ENCODE measurements at regions not wholly inside any gene's neighbourhood (a gene's known extent, or its start where the extent isn't known, plus 50 kb on each side); places are given as distances from the start of the nearest gene placed in this dataset.

- Mint-ChIP-seq H3K27ac (no peak overlapping the region), H3K4me3 (no peak overlapping the region), H3K9me3 (ENCODE audit: insufficient read depth) (no peaks in the 10 kb centered on the region), H3K4me1 (no peaks in the 10 kb centered on the region), H3K27me3 (no peaks in the 10 kb centered on the region)
- H3K27ac ChIP-seq (ENCODE audit: low read length in 2 of 2), result no peak overlapping the region
- ATAC-seq (ENCODE audit: low read depth) (no peak), DNase-seq (no peak)
- intact Hi-C loops (cut with micrococcal nuclease), result no loop called here
- no peak overlapping the region for H2AFZ ChIP-seq (ENCODE audit: insufficient read depth, low read depth, low read length, poor library complexity, severe bottlenecking)
- H3K36me3 ChIP-seq (replicated peaks in 1 of 2; ENCODE audit: control extremely low read depth in 1 of 2, control insufficient read depth in 1 of 2, extremely low read depth in 1 of 2, insufficient read depth in 2 of 2, low read length in 1 of 2), result no peaks in the 10 kb centered on the region
- TF ChIP-seq EZH2 (IDR thresholded peaks at IDR 0.05; ENCODE audit: borderline replicate concordance, insufficient read depth, low read depth, low read length, poor library complexity, severe bottlenecking) (no peak), CTCF (IDR thresholded peaks at IDR 0.05) (no peak)
- H3K9me3 ChIP-seq (ENCODE audit: control extremely low read depth in 1 of 3, control insufficient read depth in 2 of 3, insufficient read depth in 1 of 3, low read length in 2 of 3), result no peaks in the 10 kb centered on the region
- H3K27me3 ChIP-seq (replicated peaks in 1 of 4; ENCODE audit: control extremely low read depth in 1 of 4, control insufficient read depth in 3 of 4, insufficient read depth in 4 of 4, low read length in 3 of 4), result no peaks in the 10 kb centered on the region
- ChIA-PET POLR2A (no interaction called here), CTCF (no interaction called here)
- H3K4me3 ChIP-seq (ENCODE audit: control extremely low read depth in 1 of 5, extremely low read depth in 1 of 5, insufficient read depth in 1 of 5, low read depth in 2 of 5, low read length in 4 of 5), result no peak overlapping the region
- 83% methylated on average over 4 of the region's 8 CpGs for WGBS (ENCODE audit: insufficient coverage)
- no peak overlapping the region for H3K9ac ChIP-seq (ENCODE audit: low read length)
- H3K79me2 ChIP-seq (ENCODE audit: control insufficient read depth, insufficient read depth, low read length), result no peaks in the 10 kb centered on the region
- H3K4me2 ChIP-seq (replicated peaks; ENCODE audit: low read depth, low read length, poor library complexity, severe bottlenecking), result no peak overlapping the region
- no peaks in the 10 kb centered on the region for H3K4me1 ChIP-seq (ENCODE audit: control insufficient read depth in 2 of 2, insufficient read depth in 2 of 2, low read length in 2 of 2)
- H4K20me1 ChIP-seq (ENCODE audit: control insufficient read depth, insufficient read depth, low read length, poor library complexity, severe bottlenecking), result no peaks in the 10 kb centered on the region
These were observed 65.3 kb downstream of the BTBD3 start for GRCh38 chr20:11982955-11983470.

- no peaks in the 10 kb centered on the region for H3K27me3 ChIP-seq (replicated peaks in 1 of 4; ENCODE audit: control extremely low read depth in 1 of 4, control insufficient read depth in 3 of 4, insufficient read depth in 4 of 4, low read length in 3 of 4)
- H3K4me2 ChIP-seq (replicated peaks; ENCODE audit: low read depth, low read length, poor library complexity, severe bottlenecking), result no peak overlapping the region
- POLR2A ChIA-PET, result no interaction called here
- H3K79me2 ChIP-seq (ENCODE audit: control insufficient read depth, insufficient read depth, low read length), result no peaks in the 10 kb centered on the region
- H3K4me1 ChIP-seq (ENCODE audit: control insufficient read depth in 2 of 2, insufficient read depth in 2 of 2, low read length in 2 of 2), result no peaks in the 10 kb centered on the region
- no peaks in the 10 kb centered on the region for H3K4me1 Mint-ChIP-seq
- H3K27me3 Mint-ChIP-seq, result no peaks in the 10 kb centered on the region
- H3K4me3 ChIP-seq (ENCODE audit: control extremely low read depth in 1 of 5, extremely low read depth in 1 of 5, insufficient read depth in 1 of 5, low read depth in 2 of 5, low read length in 4 of 5), result no peak overlapping the region
- no peaks in the 10 kb centered on the region for H4K20me1 ChIP-seq (ENCODE audit: control insufficient read depth, insufficient read depth, low read length, poor library complexity, severe bottlenecking)
- H3K9ac ChIP-seq (ENCODE audit: low read length), result no peak overlapping the region
- H3K27ac Mint-ChIP-seq, result no peak overlapping the region
- H3K36me3 ChIP-seq (replicated peaks in 1 of 2; ENCODE audit: control extremely low read depth in 1 of 2, control insufficient read depth in 1 of 2, extremely low read depth in 1 of 2, insufficient read depth in 2 of 2, low read length in 1 of 2), result no peaks in the 10 kb centered on the region
- H3K4me3 Mint-ChIP-seq, result no peak overlapping the region
- DNase-seq (no peak), ATAC-seq (ENCODE audit: low read depth) (no peak)
- H3K9me3 Mint-ChIP-seq (ENCODE audit: insufficient read depth), result no peaks in the 10 kb centered on the region
- TF ChIP-seq CTCF (IDR thresholded peaks at IDR 0.05) (no peak), EZH2 (IDR thresholded peaks at IDR 0.05; ENCODE audit: borderline replicate concordance, insufficient read depth, low read depth, low read length, poor library complexity, severe bottlenecking) (no peak)
- H3K27ac ChIP-seq (ENCODE audit: low read length in 2 of 2), result no peak overlapping the region
- intact Hi-C loops (cut with micrococcal nuclease), result no loop called here
- CTCF ChIA-PET, result no interaction called here
- H2AFZ ChIP-seq (ENCODE audit: insufficient read depth, low read depth, low read length, poor library complexity, severe bottlenecking), result no peak overlapping the region
- no peaks in the 10 kb centered on the region for H3K9me3 ChIP-seq (ENCODE audit: control extremely low read depth in 1 of 3, control insufficient read depth in 2 of 3, insufficient read depth in 1 of 3, low read length in 2 of 3)
These were observed 69.3 kb downstream of the BTBD3 start for GRCh38 chr20:11986954-11987353.

Measured in B cell (primary cell).